Breast epithelium (tissue), 3 donors: ENCODE measurements at regions not wholly inside any gene's neighbourhood (a gene's known extent, or its start where the extent isn't known, plus 50 kb on each side); places are given as distances from the start of the nearest gene placed in this dataset.

Source experiments
- POLR2A ChIP-seq: fragments of 450-650 bp; IDR thresholded peaks from one replicate; pipeline ENCODE4 v1.6.1; 2016; ENCODE audit warnings: antibody characterized with exemption, mild to moderate bottlenecking, moderate library complexity
- POLR2AphosphoS5 ChIP-seq, 3 donors: sonication (generic); formaldehyde crosslinking; IDR thresholded peaks; one replicate each; pipeline ENCODE4 v1.6.1; 2017; ENCODE audit warnings: antibody characterized with exemption in 3 of 3
- TF ChIP-seq, protein P1 (sequence below), 3 donors: fragments of 450-650 bp; IDR thresholded peaks; one replicate each; pipeline ENCODE4 v1.5.1; 2016 to 2017; ENCODE audit warnings: antibody characterized with exemption in 3 of 3, mild to moderate bottlenecking in 3 of 3, moderate library complexity in 3 of 3

GRCh38 chr20:60883496-60883895 lies 368.6 kb upstream of the CDH4 start:
- TF ChIP-seq POLR2A: no peak
- TF ChIP-seq, protein P1, sequence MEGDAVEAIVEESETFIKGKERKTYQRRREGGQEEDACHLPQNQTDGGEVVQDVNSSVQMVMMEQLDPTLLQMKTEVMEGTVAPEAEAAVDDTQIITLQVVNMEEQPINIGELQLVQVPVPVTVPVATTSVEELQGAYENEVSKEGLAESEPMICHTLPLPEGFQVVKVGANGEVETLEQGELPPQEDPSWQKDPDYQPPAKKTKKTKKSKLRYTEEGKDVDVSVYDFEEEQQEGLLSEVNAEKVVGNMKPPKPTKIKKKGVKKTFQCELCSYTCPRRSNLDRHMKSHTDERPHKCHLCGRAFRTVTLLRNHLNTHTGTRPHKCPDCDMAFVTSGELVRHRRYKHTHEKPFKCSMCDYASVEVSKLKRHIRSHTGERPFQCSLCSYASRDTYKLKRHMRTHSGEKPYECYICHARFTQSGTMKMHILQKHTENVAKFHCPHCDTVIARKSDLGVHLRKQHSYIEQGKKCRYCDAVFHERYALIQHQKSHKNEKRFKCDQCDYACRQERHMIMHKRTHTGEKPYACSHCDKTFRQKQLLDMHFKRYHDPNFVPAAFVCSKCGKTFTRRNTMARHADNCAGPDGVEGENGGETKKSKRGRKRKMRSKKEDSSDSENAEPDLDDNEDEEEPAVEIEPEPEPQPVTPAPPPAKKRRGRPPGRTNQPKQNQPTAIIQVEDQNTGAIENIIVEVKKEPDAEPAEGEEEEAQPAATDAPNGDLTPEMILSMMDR (IDR thresholded peaks at IDR 0.05): no peak
- no peak for TF ChIP-seq POLR2AphosphoS5 (IDR thresholded peaks at IDR 0.05)
